ENCODE measurements at regions not wholly inside any gene's neighbourhood (a gene's known extent, or its start where the extent isn't known, plus 50 kb on each side); places are given as distances from the start of the nearest gene placed in this dataset.

GRCh38 chr11:104565583-104565961 is 332.7 kb downstream of the CASP12 start:
- H3K4me1 ChIP-seq, result no peaks in the 10 kb centered on the region
- H3K36me3 ChIP-seq, result no peaks in the 10 kb centered on the region
- no peak for DNase-seq (ENCODE audit: extremely low spot score)
- H3K4me3 ChIP-seq, result no peak overlapping the region
- no peak overlapping the region for H3K27ac ChIP-seq (replicated peaks in 1 of 4)
- peaks cover 0 to 3% (median 0%) of the 10 kb centered on the region in 4 donors for H3K9me3 ChIP-seq
- H3K27me3 ChIP-seq, result no peaks in the 10 kb centered on the region
- TF ChIP-seq POLR2A (IDR thresholded peaks at IDR 0.05; ENCODE audit: low read depth) (no peak), CTCF (IDR thresholded peaks at IDR 0.05) (no peak), POLR2AphosphoS5 (IDR thresholded peaks at IDR 0.05) (no peak), EP300 (IDR thresholded peaks at IDR 0.05) (no peak)
- intact Hi-C loops (cut with DNase I), result no loop called here
- 88% methylated on average over 1 of the region's 1 CpG for WGBS

DNA sequence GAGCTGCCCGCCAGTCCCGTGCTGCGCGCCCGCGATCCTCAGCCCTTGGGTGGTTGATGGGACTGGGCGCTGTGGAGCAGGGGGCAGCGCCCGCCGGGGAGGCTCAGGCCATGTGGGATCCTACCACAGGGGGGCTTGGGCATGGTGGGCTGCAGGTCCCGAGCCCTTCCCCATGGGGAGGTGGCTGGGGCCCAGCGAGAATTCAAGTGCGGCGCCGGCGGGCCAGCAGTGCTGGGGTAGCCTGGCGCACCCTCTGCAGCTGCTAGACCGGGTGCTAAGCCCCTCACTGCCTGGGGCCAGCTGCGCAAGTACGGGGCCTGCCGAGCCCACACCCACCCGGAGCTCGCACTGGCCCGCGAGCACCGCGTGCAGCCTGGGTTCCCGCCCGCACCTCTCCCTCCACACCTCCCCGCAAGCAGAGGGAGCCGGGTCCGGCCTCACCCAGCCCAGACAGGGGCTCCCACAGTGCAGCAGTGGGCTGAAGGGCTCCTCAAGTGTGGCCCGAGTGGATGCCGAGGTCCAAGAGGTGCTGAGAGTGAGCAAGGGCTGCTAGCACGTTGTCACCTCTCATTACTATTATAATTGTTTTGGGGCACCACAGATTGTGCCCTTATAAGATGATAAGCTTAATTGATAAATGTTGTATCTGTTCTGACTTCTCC is 333.2 kb downstream of the CASP12 start:
- DNase-seq (ENCODE audit: extremely low spot score), result no peak
- WGBS, result 97% methylated on average over 17 of the region's 35 CpGs

GRCh38 chr11:104556606-104557301 is 341.5 kb downstream of the CASP12 start:
- no peak for TF ChIP-seq POLR2AphosphoS5 (IDR thresholded peaks at IDR 0.05)
- TF ChIP-seq EP300 (IDR thresholded peaks at IDR 0.05), result no peak
- TF ChIP-seq POLR2A (IDR thresholded peaks at IDR 0.05; ENCODE audit: low read depth), result no peak
- TF ChIP-seq CTCF (IDR thresholded peaks at IDR 0.05), result no peak
- peaks cover 0 to 5% (median 0%) of the 10 kb centered on the region in 4 donors for H3K27me3 ChIP-seq
- WGBS, result 80% methylated on average over 4 of the region's 4 CpGs
- intact Hi-C loops (cut with DNase I), result no loop called here
- no peak for DNase-seq (ENCODE audit: extremely low spot score)
- H3K4me3 ChIP-seq, result no peak overlapping the region
- H3K27ac ChIP-seq (replicated peaks in 1 of 4), result no peak overlapping the region
- H3K9me3 ChIP-seq, result no peaks in the 10 kb centered on the region
- H3K4me1 ChIP-seq, result no peaks in the 10 kb centered on the region
- no peaks in the 10 kb centered on the region for H3K36me3 ChIP-seq

More for the DNA sequence above, 333.2 kb downstream of the CASP12 start:
- peaks cover 0 to 3% (median 0%) of the 10 kb centered on the region in 4 donors for H3K9me3 ChIP-seq
- TF ChIP-seq POLR2A (IDR thresholded peaks at IDR 0.05; ENCODE audit: low read depth) (no peak), POLR2AphosphoS5 (IDR thresholded peaks at IDR 0.05) (no peak), CTCF (IDR thresholded peaks at IDR 0.05) (no peak), EP300 (IDR thresholded peaks at IDR 0.05) (no peak)
- no peak overlapping the region for H3K27ac ChIP-seq (replicated peaks in 1 of 4)
- H3K4me1 ChIP-seq, result no peaks in the 10 kb centered on the region
- no peaks in the 10 kb centered on the region for H3K36me3 ChIP-seq
- H3K4me3 ChIP-seq, result no peak overlapping the region
- intact Hi-C loops (cut with DNase I), result no loop called here
- no peaks in the 10 kb centered on the region for H3K27me3 ChIP-seq

GRCh38 chr11:104549019-104549418 is 349.2 kb downstream of the CASP12 start:
- intact Hi-C loops (cut with DNase I), result no loop called here
- H3K4me3 ChIP-seq, result no peak overlapping the region
- no peaks in the 10 kb centered on the region for H3K36me3 ChIP-seq
- no peak for DNase-seq (ENCODE audit: extremely low spot score)
- H3K27me3 ChIP-seq, result no peaks in the 10 kb centered on the region
- H3K9me3 ChIP-seq, result no peaks in the 10 kb centered on the region
- 71% methylated on average over 1 of the region's 1 CpG for WGBS
- H3K27ac ChIP-seq (replicated peaks in 1 of 4), result no peak overlapping the region
- no peaks in the 10 kb centered on the region for H3K4me1 ChIP-seq
- TF ChIP-seq POLR2A (IDR thresholded peaks at IDR 0.05; ENCODE audit: low read depth) (no peak), EP300 (IDR thresholded peaks at IDR 0.05) (no peak), CTCF (IDR thresholded peaks at IDR 0.05) (no peak)

Data from esophagus muscularis mucosa (tissue), 4 donors.